HG02981 (cell line): ENCODE measurements at regions not wholly inside any gene's neighbourhood (a gene's known extent, or its start where the extent isn't known, plus 50 kb on each side); places are given as distances from the start of the nearest gene placed in this dataset.
"Not testable (repeated sequence)": the region's sequence is repeated elsewhere in the genome, so short reads cannot be mapped to it uniquely, and the experiment has no call there.

Experiments
- ATAC-seq: cut with Tn5 transposase; IDR thresholded peaks from one replicate; pipeline ENCODE4 v1.9.1; 2021; ENCODE audit warnings: mild to moderate bottlenecking, moderate library complexity; ENCODE audit not compliant: unreplicated experiment

DNA sequence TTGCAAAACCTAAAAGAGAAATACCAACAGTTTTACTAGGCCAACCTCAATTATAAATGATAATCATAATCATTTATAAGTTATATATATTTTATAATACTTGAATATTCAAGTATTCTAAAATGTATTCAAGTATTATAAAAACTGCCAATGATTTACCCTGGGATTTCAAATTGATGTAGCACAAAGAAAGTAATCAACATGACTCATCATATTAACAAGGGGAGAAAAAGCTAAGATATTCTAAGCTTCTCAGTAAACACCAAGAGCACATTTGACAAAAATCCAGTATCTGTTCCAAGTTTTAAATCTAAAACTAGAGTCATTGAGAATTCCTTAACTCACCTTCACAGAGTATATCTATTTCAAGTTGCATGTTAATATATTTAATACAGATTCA, 56.1 kb downstream of the CAPZA3 start:
- ATAC-seq: no peak

DNA sequence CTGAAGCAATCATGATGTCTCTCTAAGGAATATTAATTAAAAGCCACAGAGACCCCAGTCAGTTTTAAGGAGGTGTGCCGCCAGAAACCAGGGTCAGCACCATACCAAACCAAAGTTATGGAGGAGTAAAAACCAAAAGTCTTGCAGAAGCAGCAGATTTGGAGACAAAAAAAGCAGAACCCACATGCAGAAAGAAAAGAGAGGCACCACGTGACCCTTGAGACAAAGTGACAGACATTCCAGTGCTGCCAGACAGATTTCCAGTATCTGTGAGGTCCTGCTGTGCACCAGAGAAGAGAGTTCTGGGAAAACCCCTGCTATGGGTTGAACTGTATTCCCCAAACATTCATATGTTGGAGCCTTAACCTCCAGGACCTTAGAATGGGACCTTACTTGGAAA, 59.7 kb downstream of the CAPZA3 start:
- no peak for ATAC-seq

DNA sequence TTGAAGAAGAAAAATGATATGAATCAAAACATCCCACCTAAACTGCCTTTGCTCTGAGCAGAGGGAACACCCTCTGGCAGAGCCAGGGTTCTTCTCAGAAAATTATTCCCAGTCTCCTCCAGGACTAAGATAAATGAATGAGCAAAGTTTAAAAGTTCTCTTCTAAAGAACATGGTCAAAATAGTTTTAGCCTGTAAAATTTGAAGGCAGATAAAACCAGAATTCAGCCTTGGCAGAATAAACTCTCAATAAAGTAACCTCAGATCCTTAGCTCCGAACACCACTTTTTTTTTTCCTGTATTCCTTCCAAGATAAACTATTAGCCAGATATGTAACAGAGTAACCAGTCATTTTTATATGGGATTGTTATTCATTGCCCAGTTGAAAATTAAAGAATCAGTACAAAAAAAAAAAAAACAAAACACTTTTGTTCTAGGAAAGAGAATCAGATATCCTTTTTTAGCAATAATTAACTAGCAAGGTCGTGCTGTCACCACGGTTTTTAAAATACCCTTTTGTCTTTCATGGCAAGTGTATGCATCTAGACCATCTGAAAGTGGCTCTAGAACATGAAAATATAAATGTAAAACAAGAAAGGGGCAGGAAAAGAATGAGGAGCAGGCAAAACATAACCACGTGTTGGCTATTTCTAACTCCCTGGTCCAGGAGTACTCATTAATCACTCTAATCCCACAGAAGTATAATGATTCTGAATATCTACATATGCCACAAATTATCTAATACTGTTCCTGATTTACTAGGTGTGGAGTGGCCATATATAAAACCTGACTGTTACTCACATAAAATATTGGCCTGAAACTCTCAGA, 60.8 kb downstream of the CAPZA3 start:
- ATAC-seq: no peak

DNA sequence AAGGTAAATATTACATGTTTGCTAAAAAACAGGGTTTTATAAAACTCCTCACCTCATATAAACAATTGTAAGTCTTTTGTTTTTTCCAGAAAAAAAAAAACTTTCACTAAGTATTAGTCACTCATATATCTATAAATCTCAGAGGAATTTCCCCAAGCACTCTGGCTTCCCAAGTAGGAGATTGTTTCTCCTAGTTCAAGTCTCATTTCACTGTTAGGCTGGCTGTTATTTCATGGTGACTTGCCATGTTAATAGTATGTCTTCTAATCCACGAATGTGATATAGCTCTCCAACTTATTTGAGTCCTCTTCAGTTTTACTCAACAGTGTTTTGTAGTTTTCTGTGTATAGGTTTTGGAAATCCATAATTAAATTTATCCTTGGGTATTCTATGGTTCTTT, 61.6 kb downstream of the CAPZA3 start:
- ATAC-seq: no peak

DNA sequence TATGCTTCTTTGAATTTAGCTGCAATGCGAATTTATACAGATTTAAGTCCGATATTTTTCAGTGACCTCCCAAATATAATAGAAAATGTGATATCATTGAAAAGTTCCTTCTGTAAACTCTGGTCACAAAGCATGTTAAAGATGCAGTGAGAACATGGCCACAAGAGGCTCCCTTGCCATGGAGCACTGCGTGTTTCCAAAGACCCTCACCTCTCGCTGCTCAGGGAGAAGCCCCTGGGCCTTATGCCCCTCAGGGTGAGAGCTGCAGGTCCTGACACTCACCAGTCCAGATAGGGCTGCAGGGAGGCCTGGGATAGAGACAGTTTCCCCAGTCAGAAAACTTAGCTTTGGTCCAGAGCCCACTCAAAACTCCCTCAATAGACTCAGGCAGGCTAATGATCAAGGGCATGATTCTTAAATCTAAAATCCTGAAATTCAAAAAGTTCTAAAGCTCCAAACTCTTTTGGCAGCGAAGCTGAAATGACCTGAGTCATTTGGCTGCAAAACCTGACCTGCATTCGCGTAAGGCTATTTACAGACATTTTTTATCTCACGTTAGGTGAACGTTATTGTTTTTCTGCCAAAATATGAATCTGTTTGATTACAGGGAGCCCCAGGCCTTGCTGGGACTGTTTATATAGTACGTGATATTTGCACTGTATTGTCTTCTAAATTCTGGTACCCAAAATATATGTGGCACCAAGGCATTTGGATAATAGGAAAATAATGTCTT, 67.8 kb downstream of the CAPZA3 start:
- ATAC-seq: no peak

DNA sequence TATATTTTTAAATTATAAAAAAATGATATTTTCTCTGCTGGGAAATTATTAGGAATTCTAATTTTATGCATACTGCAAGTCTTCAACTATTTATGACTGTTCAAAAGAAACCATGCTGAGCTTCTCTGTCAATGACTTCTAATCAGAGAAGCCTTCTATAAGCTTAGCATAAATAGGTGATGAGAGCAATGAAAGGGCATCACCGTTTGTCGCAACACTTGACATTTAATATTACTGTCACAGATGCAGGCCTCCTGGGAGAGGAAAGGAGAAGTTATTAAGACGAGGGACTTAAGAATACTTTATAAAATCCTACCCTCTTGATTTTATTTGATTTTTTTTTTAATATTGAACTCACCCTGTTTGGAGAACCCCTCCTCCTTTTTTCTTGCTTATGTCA, 69.8 kb downstream of the CAPZA3 start:
- no peak for ATAC-seq

DNA sequence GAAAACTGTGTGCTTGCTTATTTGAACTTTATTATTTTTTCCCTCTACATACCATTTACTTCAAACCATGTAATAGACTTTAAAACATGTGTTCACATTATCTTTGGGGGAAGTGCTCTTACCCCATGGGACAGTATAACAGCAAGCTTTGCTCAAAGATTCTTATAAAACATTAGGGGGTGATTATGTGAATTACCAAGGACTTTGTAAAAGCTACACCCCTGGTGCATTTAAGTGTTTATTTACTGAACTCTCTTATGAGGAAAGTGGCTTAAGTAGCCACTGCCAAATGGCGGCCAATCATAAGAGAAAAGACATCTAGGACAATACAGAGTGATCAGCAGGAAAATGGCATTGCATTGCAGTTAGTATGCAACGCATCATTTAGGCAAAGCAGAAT, 70.3 kb downstream of the CAPZA3 start:
- ATAC-seq: no peak

DNA sequence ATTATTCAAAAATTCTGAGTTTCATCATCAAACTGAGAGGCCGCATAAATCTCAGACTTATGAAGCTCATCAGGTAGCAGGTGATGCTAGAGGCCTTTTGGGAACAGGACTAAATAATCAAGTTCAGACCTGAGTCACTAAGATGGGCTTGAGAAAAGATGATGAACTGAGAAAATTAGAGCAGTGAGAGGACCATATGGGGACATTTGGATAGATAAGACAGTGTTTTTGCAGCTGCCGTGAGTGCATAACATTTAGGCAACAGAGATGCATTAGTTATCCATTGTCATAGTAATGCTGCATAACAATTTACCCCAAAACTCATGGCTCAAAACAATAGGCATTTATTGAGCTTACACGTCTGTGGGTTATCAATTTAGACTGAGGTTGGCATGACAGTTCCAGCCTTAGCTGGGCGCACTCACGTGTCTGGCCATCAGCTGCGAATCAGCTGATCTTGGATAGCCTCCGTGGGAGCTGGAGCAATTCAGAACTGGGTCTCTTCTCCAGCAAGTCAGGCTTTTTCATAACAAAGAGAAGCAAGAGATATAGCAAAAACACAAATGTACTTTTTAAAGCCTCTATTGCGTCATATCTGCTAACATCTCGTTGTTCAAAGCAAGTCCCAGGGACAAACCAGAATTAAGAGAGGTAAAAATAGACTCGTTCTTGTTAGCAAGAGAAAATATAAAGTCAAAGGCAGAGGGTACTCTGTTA, 72.8 kb downstream of the CAPZA3 start:
- ATAC-seq: no peak

DNA sequence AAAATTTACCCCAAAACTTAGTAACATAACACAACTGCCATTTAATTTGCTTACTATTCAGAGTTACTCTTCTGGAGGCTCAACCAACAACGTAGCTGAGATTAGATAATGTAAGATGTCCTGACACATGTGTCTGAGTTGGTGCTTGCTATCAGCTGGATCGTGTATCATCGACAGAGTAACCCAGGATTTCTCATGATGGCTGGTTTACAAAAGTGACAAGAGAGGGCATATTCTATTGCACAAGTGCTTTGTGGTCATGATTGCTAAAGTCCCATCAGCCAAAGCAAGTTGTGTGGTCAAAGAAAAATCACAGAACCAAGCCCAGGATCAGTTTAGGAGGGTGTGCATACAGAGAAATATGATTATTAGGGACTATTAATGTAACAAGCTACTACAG, 73.4 kb downstream of the CAPZA3 start:
- no peak for ATAC-seq

DNA sequence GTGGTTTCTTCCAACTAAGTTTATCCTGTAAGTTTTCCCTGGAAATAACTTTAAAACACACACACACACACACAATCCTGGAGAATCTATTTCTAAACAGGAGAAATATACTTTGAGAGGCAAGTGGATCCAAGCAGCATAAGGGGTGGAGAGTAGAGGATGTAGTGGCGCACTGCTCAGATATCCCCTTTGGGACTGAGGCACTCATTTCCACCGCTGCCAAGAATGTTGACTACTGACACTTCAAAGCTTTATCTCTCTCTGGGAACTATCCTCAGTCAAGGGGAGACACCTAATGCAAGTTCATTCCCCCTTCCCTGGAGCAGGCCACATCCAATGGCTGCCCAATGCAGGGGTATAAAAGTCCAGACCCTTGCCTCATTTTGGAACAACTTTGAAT, 75.8 kb downstream of the CAPZA3 start:
- ATAC-seq: no peak

DNA sequence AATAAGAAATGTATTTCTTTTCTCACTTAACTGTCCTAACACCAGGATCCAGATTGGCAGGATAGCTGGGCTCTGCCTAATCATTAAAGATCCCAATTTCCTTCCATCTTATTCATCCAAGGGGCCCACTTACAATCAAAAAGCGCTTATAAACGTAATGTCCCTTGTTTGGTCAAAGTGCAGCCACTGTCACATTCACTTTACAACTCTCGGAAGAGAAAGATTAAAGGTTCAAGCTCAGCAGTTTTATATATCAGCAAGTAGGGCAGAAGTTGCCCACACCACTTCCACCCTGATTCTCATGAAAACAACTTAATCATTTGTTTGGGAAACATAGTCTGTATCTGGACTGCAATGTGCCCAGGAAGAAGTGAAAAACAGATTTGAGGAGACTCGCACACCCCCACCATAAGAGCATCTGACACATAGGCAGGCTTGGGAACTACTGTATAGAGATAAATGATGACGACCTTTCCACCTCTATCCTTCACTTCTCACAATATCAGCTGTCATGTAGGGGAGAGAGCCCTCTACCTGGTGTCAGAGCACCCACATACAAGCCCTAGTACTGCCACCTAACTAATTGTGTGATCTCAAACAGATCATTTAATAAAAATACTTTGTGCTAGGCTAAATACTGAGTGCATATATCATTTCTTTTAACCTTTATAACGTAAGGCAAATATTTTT, 80.8 kb downstream of the CAPZA3 start:
- ATAC-seq: no peak

DNA sequence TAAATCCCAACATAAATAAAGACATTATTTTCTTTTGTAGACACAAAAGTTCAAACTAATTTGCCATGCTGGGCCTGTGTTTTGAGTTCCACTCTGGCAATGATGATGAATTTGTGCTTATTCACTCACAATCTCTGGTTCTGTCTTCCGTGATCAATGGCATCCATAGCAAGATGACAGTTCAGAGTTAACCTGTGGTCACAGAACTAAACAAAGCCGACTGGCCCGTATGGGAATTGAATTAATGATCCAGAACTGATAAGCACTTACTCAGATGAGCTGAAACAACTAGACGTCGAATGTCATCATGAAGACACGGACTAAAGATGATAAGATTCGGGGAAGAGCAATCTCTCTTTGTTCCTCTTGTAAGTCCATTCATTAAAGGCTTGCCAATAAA, 81.6 kb downstream of the CAPZA3 start:
- ATAC-seq: no peak

DNA sequence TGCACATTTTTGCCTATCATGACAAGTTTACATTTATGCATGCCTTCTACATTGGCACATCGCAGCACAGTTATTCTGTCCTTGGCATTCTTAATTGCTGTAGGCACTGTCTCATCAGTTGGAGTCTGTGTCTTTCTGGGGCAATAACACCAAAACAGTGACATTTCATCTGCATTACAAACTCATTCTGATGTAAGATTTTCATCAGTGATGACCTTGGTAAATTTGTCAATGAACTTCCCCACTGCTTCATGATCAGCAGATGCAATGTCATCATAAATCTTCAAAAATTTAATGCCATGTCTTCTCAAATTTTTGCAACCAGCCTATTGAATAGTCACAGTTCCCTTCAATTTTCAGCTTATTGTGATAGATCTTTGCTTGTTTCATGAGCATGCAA, 85.5 kb downstream of the CAPZA3 start:
- no peak for ATAC-seq

DNA sequence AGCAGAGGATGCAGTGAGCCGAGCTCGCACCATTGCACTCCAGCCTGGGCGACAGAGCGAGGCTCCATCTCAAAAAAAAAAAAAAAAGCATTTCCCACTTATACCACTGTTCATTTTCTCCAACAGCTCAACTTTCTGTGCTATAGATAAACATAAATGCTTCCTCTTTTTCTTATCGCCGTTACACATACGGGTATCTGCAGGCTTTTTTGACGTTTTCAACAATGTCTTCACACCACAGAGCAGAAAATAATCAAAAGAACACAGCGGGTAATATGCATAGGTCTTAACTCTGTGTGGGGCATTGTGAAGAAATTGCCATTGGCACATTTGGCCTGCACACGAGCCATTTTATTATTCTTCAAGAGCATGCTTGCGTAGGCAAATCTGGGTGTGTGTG, 86.4 kb downstream of the CAPZA3 start:
- no peak for ATAC-seq

DNA sequence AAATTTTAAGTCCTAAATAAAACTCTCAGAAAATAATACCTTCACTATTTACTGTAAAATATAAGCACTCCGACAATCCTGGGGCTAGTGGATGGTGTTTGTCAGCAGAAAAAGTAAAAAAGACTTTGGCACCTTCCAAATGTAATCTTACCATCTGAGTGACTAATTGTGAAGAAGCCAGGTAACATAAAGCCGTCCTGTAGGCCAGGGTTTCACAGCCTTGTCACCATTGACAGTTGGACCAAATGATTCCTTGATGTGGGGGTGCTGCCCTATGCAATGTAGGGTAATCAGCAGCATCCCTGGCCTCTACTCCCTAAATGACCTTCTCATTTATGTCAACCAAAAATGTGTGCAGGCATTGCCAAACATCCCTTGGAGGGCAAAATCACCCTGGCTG, 87.2 kb downstream of the CAPZA3 start:
- ATAC-seq: no peak

DNA sequence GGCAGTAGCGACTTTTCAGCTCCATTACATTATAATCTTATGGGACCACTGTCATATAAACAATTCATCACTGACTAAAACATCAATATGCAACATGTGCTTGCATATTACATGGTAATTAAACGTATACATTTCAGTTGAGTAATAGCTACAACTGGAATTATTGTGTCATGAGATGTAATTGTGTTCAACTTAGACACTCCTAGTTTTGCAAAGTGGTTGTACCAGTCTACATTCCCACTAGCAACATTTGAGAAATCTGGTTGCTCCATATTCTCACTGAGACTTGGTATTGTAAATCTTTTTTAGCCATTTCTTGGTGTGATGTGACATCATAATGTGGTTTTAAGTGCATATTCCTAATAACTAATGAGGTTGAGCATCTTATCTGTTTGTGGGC, 90.0 kb downstream of the CAPZA3 start:
- ATAC-seq: no peak

DNA sequence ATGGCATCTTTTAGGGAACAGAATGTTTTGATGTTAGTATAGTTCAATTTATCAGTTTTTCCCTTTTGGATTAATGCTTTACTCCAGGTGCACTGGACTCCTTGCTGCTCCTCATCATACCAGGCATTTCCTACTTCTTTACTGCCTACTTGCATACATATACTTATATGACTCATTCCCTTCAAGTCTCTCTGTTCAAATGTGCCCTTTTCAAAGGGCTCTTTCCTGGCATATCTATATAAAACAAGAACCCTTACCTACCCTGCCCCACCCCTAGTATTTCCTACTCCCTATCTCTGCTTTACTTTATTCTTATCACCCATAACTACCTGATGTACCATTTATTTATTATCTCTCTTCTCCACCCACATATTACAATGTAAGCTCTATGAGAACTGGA, 90.6 kb downstream of the CAPZA3 start:
- ATAC-seq: no peak

DNA sequence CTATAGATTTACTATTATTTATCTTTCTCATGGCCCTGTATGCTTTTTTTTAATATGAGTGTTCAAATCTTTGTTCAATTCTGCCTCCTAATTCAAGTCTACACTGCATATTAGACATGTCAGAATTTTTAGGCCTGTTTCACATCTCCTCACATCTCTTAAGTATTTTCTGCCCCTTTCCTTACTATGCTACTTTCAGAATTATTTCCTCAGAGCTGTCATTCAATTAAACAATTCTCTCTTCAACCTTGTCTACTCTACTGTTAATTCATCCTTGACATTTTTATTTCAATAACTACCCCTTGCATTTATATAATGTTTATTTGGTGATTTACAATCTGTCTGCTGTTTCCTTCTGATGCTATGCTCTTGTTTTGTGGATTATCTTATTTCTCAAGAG, 91.1 kb downstream of the CAPZA3 start:
- ATAC-seq: no peak

DNA sequence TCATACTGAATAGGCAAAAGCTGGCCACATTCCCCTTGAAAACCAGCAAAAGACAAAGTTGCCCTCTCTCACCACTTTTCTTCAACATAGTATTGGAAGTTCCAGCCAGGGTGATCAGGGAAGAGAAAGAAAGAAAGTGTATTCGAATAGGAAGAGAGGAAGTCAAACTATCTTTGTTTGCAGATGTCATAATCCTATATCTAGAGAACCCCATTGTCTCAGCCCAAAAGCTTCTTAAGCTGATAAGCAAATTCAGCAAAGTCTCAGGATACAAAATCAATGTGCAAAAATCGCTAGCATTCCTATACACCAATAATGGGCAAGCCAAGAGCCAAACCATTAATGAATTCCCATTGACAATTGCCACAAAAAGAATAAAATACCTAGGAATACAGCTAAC, 95.0 kb downstream of the CAPZA3 start:
- not testable (repeated sequence) for ATAC-seq

DNA sequence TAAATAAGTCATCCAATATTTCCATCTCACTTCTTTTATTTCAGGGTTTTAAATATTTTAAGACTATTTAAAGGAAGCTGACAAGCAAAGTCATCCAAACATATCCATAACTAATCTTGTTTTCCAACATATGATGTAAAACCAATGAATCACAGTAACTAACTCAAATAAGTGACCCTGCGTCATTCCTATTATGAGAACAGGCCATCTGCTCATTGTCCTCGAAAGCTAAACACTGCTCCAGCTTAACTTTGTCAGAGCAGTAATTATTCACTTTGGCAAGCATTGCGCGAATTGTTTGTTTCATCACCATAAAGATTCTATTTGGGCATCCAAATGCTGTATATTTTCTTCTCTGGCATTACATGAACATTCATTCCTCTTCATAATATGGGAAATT, 99.1 kb downstream of the CAPZA3 start:
- ATAC-seq: no peak

DNA sequence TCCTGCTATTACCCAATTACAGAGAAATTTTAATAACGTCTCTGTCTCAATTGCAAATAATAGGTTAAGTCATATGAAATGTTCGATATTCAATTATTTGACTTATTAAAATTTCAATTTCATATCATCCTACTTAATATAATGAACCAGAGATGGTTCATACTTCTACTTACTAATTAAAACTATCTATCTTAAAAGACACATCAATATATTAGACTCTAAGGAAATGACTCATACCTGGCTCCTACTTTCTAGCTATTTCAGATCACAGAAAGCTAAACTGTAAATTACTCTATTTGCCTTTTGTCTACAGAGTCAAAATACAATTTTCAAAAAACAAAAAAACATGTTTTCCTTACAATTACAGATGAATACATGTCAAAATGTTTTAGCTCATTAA, 99.6 kb downstream of the CAPZA3 start:
- ATAC-seq: no peak
